Gastrocnemius medialis (tissue), 4 donors: ENCODE measurements at regions not wholly inside any gene's neighbourhood (a gene's known extent, or its start where the extent isn't known, plus 50 kb on each side); places are given as distances from the start of the nearest gene placed in this dataset.

Experiments used
- ATAC-seq, 2 donors: fragments of 150-250 bp; one replicate each; pipeline ENCODE4 v1.9.1; 2016
- DNase-seq, 2 donors: peaks; one replicate each; pipeline ENCODE4 v3.0.0-alpha.2; 2019
- H3K27ac ChIP-seq, 4 donors: fragments of 200-600 bp; sonication (generic); 1 replicate in 1 of 4; 2 replicates in 3 of 4; pipeline ENCODE4 v1.5.1; 2016 to 2018; ENCODE audit warnings: mild to moderate bottlenecking in 2 of 4, moderate library complexity in 1 of 4
- H3K27me3 ChIP-seq, 3 donors: fragments of 200-600 bp; sonication (generic) in 2 of 3; 1 replicate in 1 of 3; 2 replicates in 2 of 3; pipeline versions ENCODE4 v1.5.1 to v1.6.0; 2016 to 2019; ENCODE audit warnings: mild to moderate bottlenecking in 1 of 3, moderate library complexity in 1 of 3
- H3K36me3 ChIP-seq, 2 donors: fragments of 200-600 bp; sonication (generic) in 1 of 2; one replicate each; pipeline ENCODE4 v1.5.1; 2017 to 2018
- H3K4me1 ChIP-seq, 2 donors: fragments of 200-600 bp; sonication (generic) in 1 of 2; one replicate each; pipeline ENCODE4 v1.5.1; 2016 to 2017; ENCODE audit warnings: mild to moderate bottlenecking in 2 of 2
- H3K4me3 ChIP-seq, 4 donors: fragments of 200-600 bp; sonication (generic) in 3 of 4; 1 replicate in 1 of 4; 2 replicates in 3 of 4; pipeline ENCODE4 v1.5.1; 2016 to 2019; ENCODE audit warnings: mild to moderate bottlenecking in 2 of 4
- H3K9me3 ChIP-seq, 3 donors: fragments of 200-600 bp; sonication (generic) in 2 of 3; 1 replicate in 1 of 3; 2 replicates in 2 of 3; pipeline ENCODE4 v1.5.1; 2016 to 2019
- POLR2A ChIP-seq, 2 donors: fragments of 450-650 bp; IDR thresholded peaks; one replicate each; pipeline ENCODE4 v1.6.1; 2017; ENCODE audit warnings: antibody characterized with exemption in 2 of 2, mild to moderate bottlenecking in 2 of 2, moderate library complexity in 2 of 2
- in situ Hi-C, 4 donors: fragments of 200-750 bp; cut with MboI; loops; one replicate each; pipeline versions ENCODE4 v1.15.0 to v1.8.0; 2017; ENCODE audit warnings: low sequenced_read_pairs in 4 of 4
- intact Hi-C: fragments of 100-400 bp; cut with DNase I; formaldehyde crosslinking; loops from one replicate; pipeline ENCODE4 v1.15.1; 2023; ENCODE audit warnings: low total_unique reads
- TF ChIP-seq, protein P1 (sequence below), 5 experiments: fragments of 450-650 bp in 3 of 5; fragments of 200-600 bp in 2 of 5; sonication (generic) in 2 of 5; IDR thresholded peaks in 4 of 5; conservative IDR thresholded peaks in 1 of 5; 1 replicate in 4 of 5; 2 replicates in 1 of 5; pipeline ENCODE4 v1.5.1; 2016 to 2019; ENCODE audit warnings: antibody characterized with exemption in 5 of 5, mild to moderate bottlenecking in 3 of 5, moderate library complexity in 3 of 5

DNA sequence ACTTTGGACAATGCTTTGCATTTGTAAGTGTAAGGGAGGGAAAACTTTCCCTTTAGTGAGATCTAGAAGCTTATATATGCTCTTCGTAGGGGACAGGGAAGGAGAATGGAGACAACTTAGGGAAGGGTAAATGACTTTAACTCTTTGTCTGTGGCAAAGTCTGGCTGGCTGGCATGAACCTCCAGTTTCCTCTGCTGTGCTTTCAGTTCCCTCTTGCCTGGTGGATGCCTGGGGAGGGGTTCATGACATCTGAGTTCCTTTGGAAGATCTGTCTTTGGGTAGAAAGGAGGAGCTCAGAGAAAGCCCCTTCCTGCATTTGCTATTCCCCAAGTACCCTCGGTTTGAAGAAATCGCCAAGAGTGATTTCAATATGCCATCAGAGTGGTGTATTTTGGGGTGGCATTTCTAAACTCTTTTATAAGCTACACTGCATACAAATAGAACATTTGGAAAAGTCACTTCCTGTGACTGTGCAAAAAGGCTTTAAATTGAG lies 143.6 kb downstream of the VAPA start:
- no peak for TF ChIP-seq POLR2A (IDR thresholded peaks at IDR 0.05)
- TF ChIP-seq, protein P1, sequence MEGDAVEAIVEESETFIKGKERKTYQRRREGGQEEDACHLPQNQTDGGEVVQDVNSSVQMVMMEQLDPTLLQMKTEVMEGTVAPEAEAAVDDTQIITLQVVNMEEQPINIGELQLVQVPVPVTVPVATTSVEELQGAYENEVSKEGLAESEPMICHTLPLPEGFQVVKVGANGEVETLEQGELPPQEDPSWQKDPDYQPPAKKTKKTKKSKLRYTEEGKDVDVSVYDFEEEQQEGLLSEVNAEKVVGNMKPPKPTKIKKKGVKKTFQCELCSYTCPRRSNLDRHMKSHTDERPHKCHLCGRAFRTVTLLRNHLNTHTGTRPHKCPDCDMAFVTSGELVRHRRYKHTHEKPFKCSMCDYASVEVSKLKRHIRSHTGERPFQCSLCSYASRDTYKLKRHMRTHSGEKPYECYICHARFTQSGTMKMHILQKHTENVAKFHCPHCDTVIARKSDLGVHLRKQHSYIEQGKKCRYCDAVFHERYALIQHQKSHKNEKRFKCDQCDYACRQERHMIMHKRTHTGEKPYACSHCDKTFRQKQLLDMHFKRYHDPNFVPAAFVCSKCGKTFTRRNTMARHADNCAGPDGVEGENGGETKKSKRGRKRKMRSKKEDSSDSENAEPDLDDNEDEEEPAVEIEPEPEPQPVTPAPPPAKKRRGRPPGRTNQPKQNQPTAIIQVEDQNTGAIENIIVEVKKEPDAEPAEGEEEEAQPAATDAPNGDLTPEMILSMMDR (IDR thresholded peaks at IDR 0.05 in 4 of 5, conservative IDR thresholded peaks at IDR 0.05 in 1 of 5) = no peak
- DNase-seq (no peak), ATAC-seq (no peak)
- Histone ChIP-seq H3K36me3 (no peaks in the 10 kb centered on the region), H3K9me3 (no peaks in the 10 kb centered on the region), H3K27me3 (no peaks in the 10 kb centered on the region), H3K27ac (peak overlapping the region in 3 of 4 donors; percentile 8 to 45 (median 18)), H3K4me3 (no peak overlapping the region), H3K4me1 (peaks cover 3 to 8% of the 10 kb centered on the region in 2 donors)
- intact Hi-C loops = no loop called here
- in situ Hi-C loops = no loop called here

DNA sequence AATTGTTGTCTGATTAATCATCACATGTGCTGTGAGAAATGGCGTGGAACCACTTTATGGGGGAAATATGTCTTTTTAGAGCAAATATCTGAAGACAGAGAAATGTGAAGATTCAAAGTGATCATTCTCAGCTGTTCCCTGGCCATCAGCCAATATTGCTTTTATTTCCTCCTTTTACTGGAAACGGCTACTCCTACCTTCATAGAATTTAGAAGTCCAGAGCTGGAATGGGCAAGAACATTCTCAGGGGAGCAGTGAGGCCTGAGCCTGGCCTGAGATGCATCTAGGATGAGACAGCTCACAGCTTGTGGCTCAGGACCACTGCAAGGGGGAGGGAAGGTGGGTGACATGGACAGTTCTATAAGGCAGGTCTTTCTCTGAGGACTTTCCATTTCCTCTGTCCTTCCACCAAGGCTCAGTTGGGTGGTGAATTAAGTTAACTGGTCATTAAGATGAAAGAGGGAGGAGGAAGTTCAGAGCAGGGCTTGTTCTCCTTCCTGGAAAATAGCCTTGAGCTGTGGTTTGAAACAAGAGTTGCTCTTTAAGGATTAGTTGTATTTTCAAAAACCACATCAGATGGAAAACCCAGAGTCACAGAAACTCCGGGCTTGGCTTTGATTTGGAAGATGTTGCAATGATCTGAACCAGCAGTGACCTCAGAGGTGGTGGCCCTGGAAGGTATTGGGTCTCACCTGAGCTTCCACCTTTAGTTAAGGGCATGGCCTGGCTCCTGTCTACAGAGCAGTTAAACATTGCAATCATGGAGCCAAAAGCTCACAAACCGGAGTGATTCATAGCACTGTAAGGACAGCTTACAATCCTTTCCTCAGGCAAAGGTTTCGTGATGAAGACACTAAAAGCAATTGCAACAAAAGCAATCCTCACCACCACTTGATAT lies 144.3 kb downstream of the VAPA start:
- Histone ChIP-seq H3K9me3 (no peaks in the 10 kb centered on the region), H3K27ac (peak overlapping the region; percentile 8 to 48 (median 32)), H3K4me3 (no peak overlapping the region), H3K4me1 (peaks cover 3 to 8% of the 10 kb centered on the region in 2 donors), H3K27me3 (no peaks in the 10 kb centered on the region), H3K36me3 (no peaks in the 10 kb centered on the region)
- TF ChIP-seq POLR2A (IDR thresholded peaks at IDR 0.05) = no peak
- TF ChIP-seq, protein P1 (IDR thresholded peaks at IDR 0.05 in 4 of 5, conservative IDR thresholded peaks at IDR 0.05 in 1 of 5) = no peak
- in situ Hi-C loops (no loop called here), intact Hi-C loops (no loop called here)
- DNase-seq = no peak
- no peak for ATAC-seq

GRCh38 chr18:10059610-10060468 lies 146.0 kb downstream of the VAPA start:
- Histone ChIP-seq H3K27me3 (no peaks in the 10 kb centered on the region), H3K4me1 (peaks cover 3 to 8% of the 10 kb centered on the region in 2 donors), H3K9me3 (no peaks in the 10 kb centered on the region), H3K4me3 (no peak overlapping the region), H3K36me3 (no peaks in the 10 kb centered on the region), H3K27ac (no peak overlapping the region)
- DNase-seq = no peak
- TF ChIP-seq POLR2A (IDR thresholded peaks at IDR 0.05) = no peak
- TF ChIP-seq, protein P1 (IDR thresholded peaks at IDR 0.05 in 4 of 5, conservative IDR thresholded peaks at IDR 0.05 in 1 of 5) = no peak
- ATAC-seq = no peak
- intact Hi-C loops = no loop called here
- in situ Hi-C loops = no loop called here

- Histone ChIP-seq H3K4me1 (peaks cover under 1 to 8% of the 10 kb centered on the region in 2 donors), H3K36me3 (no peaks in the 10 kb centered on the region), H3K27ac (no peak overlapping the region), H3K27me3 (no peaks in the 10 kb centered on the region), H3K4me3 (no peak overlapping the region), H3K9me3 (no peaks in the 10 kb centered on the region)
- in situ Hi-C loops = no loop called here
- intact Hi-C loops = no loop called here
- ATAC-seq = peak in 1 of 2 donors; percentile 18
- DNase-seq = no peak
- no peak for TF ChIP-seq POLR2A (IDR thresholded peaks at IDR 0.05)
- TF ChIP-seq, protein P1 (IDR thresholded peaks at IDR 0.05 in 4 of 5, conservative IDR thresholded peaks at IDR 0.05 in 1 of 5) = no peak
These were observed 146.6 kb downstream of the VAPA start for GRCh38 chr18:10060469-10060782.
